ENCODE measurements at regions not wholly inside any gene's neighbourhood (a gene's known extent, or its start where the extent isn't known, plus 50 kb on each side); places are given as distances from the start of the nearest gene placed in this dataset.
"Not testable (repeated sequence)": the region's sequence is repeated elsewhere in the genome, so short reads cannot be mapped to it uniquely, and the experiment has no call there.

- DNase-seq (ENCODE audit: low read depth): no peak
These were observed 106.5 kb upstream of the IZUMO3 start for GRCh38 chr9:24652181-24652580.

- not testable (repeated sequence) for DNase-seq (ENCODE audit: low read depth)
These were observed 83.1 kb upstream of the IZUMO3 start for GRCh38 chr9:24628809-24629208.

GRCh38 chr9:24625097-24625496, 79.4 kb upstream of the IZUMO3 start:
- no peak for DNase-seq (ENCODE audit: low read depth)

- DNase-seq (ENCODE audit: low read depth): no peak
These were observed 78.8 kb upstream of the IZUMO3 start for GRCh38 chr9:24624481-24624880.

GRCh38 chr9:24620741-24621140, 75.0 kb upstream of the IZUMO3 start:
- DNase-seq (ENCODE audit: low read depth): no peak

GRCh38 chr9:24616863-24617262, 71.2 kb upstream of the IZUMO3 start:
- DNase-seq (ENCODE audit: low read depth): no peak

- no peak for DNase-seq (ENCODE audit: low read depth)
These were observed 68.4 kb upstream of the IZUMO3 start for GRCh38 chr9:24614070-24614469.

- no peak for DNase-seq (ENCODE audit: low read depth)
These were observed 62.9 kb upstream of the IZUMO3 start for GRCh38 chr9:24608599-24608998.

GRCh38 chr9:24602693-24603352, 57.1 kb upstream of the IZUMO3 start:
- no peak for DNase-seq (ENCODE audit: low read depth)
